H9 (cell line): ENCODE measurements at regions not wholly inside any gene's neighbourhood (a gene's known extent, or its start where the extent isn't known, plus 50 kb on each side); places are given as distances from the start of the nearest gene placed in this dataset.

ENCODE experiments used
- DNase-seq: peaks from one replicate; pipeline ENCODE4 v3.0.0-alpha.2; 2017
- H2AFZ ChIP-seq: one replicate; pipeline ENCODE4 v1.6.1; 2013; ENCODE audit warnings: mild to moderate bottlenecking, low read length, control low read depth, moderate library complexity
- H2AK5ac ChIP-seq: 2 replicates; pipeline ENCODE4 v1.6.1; 2013; ENCODE audit warnings: low read length, control low read depth, mixed read lengths; ENCODE audit not compliant: insufficient read length
- H2BK120ac ChIP-seq: one replicate; pipeline ENCODE4 v1.6.1; 2013; ENCODE audit warnings: low read depth, mild to moderate bottlenecking, low read length, control low read depth, inconsistent platforms; ENCODE audit not compliant: poor library complexity, severe bottlenecking
- H2BK12ac ChIP-seq: 2 replicates; pipeline ENCODE4 v1.6.1; 2013; ENCODE audit warnings: low read length, control low read depth, mixed read lengths, low read depth; ENCODE audit not compliant: insufficient read length
- H2BK15ac ChIP-seq: 2 replicates; pipeline ENCODE4 v1.6.1; 2013; ENCODE audit warnings: low read depth, low read length, control low read depth
- H2BK20ac ChIP-seq: one replicate; pipeline ENCODE4 v1.6.1; 2013; ENCODE audit warnings: low read depth, mild to moderate bottlenecking, low read length, control low read depth, inconsistent platforms; ENCODE audit not compliant: poor library complexity, severe bottlenecking
- H2BK5ac ChIP-seq: 2 replicates; pipeline ENCODE4 v1.6.1; 2013; ENCODE audit warnings: low read length, control low read depth, mixed read lengths; ENCODE audit not compliant: insufficient read length
- H3K14ac ChIP-seq: 2 replicates; pipeline ENCODE4 v1.6.1; 2013; ENCODE audit warnings: low read length, control low read depth; ENCODE audit not compliant: insufficient read depth
- H3K18ac ChIP-seq: 2 replicates; pipeline ENCODE4 v1.6.1; 2013; ENCODE audit warnings: low read depth, mild to moderate bottlenecking, mixed read lengths, low read length, control low read depth; ENCODE audit not compliant: insufficient read length
- H3K23ac ChIP-seq: 2 replicates; pipeline ENCODE4 v1.6.1; 2013; ENCODE audit warnings: low read length, control low read depth, mixed read lengths, low read depth; ENCODE audit not compliant: insufficient read length
- H3K23me2 ChIP-seq: 2 replicates; pipeline ENCODE4 v1.6.1; 2013; ENCODE audit warnings: low read depth, mild to moderate bottlenecking, mixed read lengths, low read length, control low read depth; ENCODE audit not compliant: insufficient read length, poor library complexity, severe bottlenecking
- H3K27ac ChIP-seq: 2 replicates; pipeline ENCODE4 v1.5.1; 2013; ENCODE audit warnings: low read length, control low read depth, mixed read lengths, low read depth; ENCODE audit not compliant: insufficient read length
- H3K27me3 ChIP-seq: 2 replicates; pipeline ENCODE4 v1.6.1; 2013; ENCODE audit warnings: low read length, control low read depth, inconsistent platforms; ENCODE audit not compliant: insufficient read depth
- H3K4ac ChIP-seq: 2 replicates; pipeline ENCODE4 v1.6.1; 2013; ENCODE audit warnings: low read depth, mild to moderate bottlenecking, control low read depth, inconsistent platforms, low read length, moderate library complexity
- H3K4me1 ChIP-seq: 2 replicates; pipeline ENCODE4 v1.6.1; 2013; ENCODE audit warnings: low read length, control low read depth, inconsistent platforms; ENCODE audit not compliant: insufficient read depth
- H3K4me2 ChIP-seq: 2 replicates; pipeline ENCODE4 v1.6.1; 2013; ENCODE audit warnings: low read length, control low read depth, mixed read lengths; ENCODE audit not compliant: insufficient read length, insufficient read depth
- H3K56ac ChIP-seq: 2 replicates; pipeline ENCODE4 v1.6.1; 2013; ENCODE audit warnings: low read depth, mild to moderate bottlenecking, mixed read lengths, low read length, control low read depth; ENCODE audit not compliant: insufficient read length
- H3K79me1 ChIP-seq: 2 replicates; pipeline ENCODE4 v1.6.1; 2013; ENCODE audit warnings: low read depth, mild to moderate bottlenecking, moderate library complexity, low read length, control low read depth, inconsistent platforms; ENCODE audit not compliant: insufficient read depth, poor library complexity, severe bottlenecking
- H3K79me2 ChIP-seq: 2 replicates; pipeline ENCODE4 v1.6.1; 2013; ENCODE audit warnings: low read length, control low read depth, inconsistent platforms; ENCODE audit not compliant: insufficient read depth
- H3K9ac ChIP-seq: 2 replicates; pipeline ENCODE4 v1.6.1; 2013; ENCODE audit warnings: low read length, control low read depth, mixed read lengths; ENCODE audit not compliant: insufficient read length; ENCODE audit errors: extremely low read depth
- H3K9me3 ChIP-seq: one replicate; pipeline ENCODE4 v1.6.1; 2013; ENCODE audit warnings: low read depth, low read length, inconsistent platforms; ENCODE audit not compliant: control insufficient read depth
- H3T11ph ChIP-seq: one replicate; pipeline ENCODE4 v1.6.1; 2013; ENCODE audit warnings: mild to moderate bottlenecking, low read length, control low read depth, inconsistent platforms
- H4K20me1 ChIP-seq: one replicate; pipeline ENCODE4 v1.6.1; 2013; ENCODE audit not compliant: control insufficient read depth, insufficient read length, insufficient read depth
- H4K5ac ChIP-seq: 2 replicates; pipeline ENCODE4 v1.6.1; 2013; ENCODE audit warnings: low read depth, mild to moderate bottlenecking, mixed read lengths, low read length, control low read depth; ENCODE audit not compliant: insufficient read length
- H4K8ac ChIP-seq: replicated peaks from 2 replicates; pipeline ENCODE4 v1.6.1; 2013; ENCODE audit warnings: low read length, control low read depth, mixed read lengths, low read depth; ENCODE audit not compliant: insufficient read length
- H4K91ac ChIP-seq: 2 replicates; pipeline ENCODE4 v1.6.1; 2013; ENCODE audit warnings: low read depth, mild to moderate bottlenecking, moderate library complexity, mixed read lengths, low read length, control low read depth; ENCODE audit not compliant: insufficient read length
- H3K27ac Mint-ChIP-seq, 3 experiments: 2 replicates in 2 of 3; 3 replicates in 1 of 3; pipeline ENCODE4 v1.8.0; 2020 to 2021; ENCODE audit warnings: mixed read lengths in 3 of 3, mild to moderate bottlenecking in 1 of 3, moderate library complexity in 1 of 3
- H3K27me3 Mint-ChIP-seq: 2 replicates; pipeline ENCODE4 v1.8.0; 2021; ENCODE audit warnings: low read depth, mild to moderate bottlenecking, moderate library complexity, mixed read lengths
- H3K36me3 Mint-ChIP-seq, 3 experiments: 2 replicates in 2 of 3; 3 replicates in 1 of 3; pipeline ENCODE4 v1.8.0; 2020 to 2021; ENCODE audit warnings: low read depth in 3 of 3, mixed read lengths in 3 of 3; ENCODE audit not compliant: insufficient read depth in 1 of 3
- H3K4me1 Mint-ChIP-seq, 2 experiments: 2 replicates each; pipeline ENCODE4 v1.8.0; 2020; ENCODE audit warnings: mixed read lengths in 2 of 2
- H3K4me3 Mint-ChIP-seq, 2 experiments: 2 replicates in 1 of 2; 3 replicates in 1 of 2; pipeline ENCODE4 v1.8.0; 2020 to 2021; ENCODE audit warnings: mild to moderate bottlenecking in 2 of 2, mixed read lengths in 2 of 2, moderate library complexity in 1 of 2
- H3K9me3 Mint-ChIP-seq, 2 experiments: 2 replicates in 1 of 2; 3 replicates in 1 of 2; pipeline ENCODE4 v1.8.0; 2020; ENCODE audit warnings: mild to moderate bottlenecking in 2 of 2, mixed read lengths in 2 of 2, moderate library complexity in 1 of 2
- TF ChIP-seq, protein P1 (sequence below): fragments of 200-600 bp; sonication (generic); conservative IDR thresholded peaks from 3 replicates; pipeline ENCODE4 v1.8.0; 2021; ENCODE audit warnings: antibody characterized with exemption, mild to moderate bottlenecking

DNA sequence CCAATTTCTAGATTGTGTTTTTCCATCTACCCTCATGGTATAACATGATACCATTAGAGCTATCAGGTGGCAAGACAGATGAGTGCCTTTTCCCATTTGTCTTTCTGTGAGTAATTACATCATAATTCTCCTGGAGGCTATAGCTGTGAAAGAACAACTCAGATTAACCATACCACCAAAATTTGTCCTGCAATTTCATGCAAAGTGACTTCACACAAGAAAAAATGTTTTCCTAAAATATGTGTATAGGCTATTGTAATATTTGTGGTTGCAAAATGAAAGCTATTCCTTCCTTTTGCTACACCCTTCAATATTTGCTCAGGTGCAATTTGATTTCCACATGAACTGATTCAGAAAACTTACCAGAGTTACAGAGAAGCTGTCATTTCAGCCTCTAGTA lies 547.7 kb upstream of the ID4 start:
- Histone ChIP-seq H3K4me2 (no peak overlapping the region), H4K5ac (no peak overlapping the region), H3K23me2 (no peaks in the 10 kb centered on the region), H4K91ac (no peak overlapping the region), H3K27me3 (no peaks in the 10 kb centered on the region), H3K23ac (no peak overlapping the region), H2BK15ac (no peak overlapping the region), H3K4ac (no peak overlapping the region), H4K20me1 (no peaks in the 10 kb centered on the region), H2AK5ac (no peak overlapping the region), H3K9me3 (no peaks in the 10 kb centered on the region), H2AFZ (no peak overlapping the region), H3K18ac (no peak overlapping the region), H2BK120ac (no peak overlapping the region), H3K79me2 (no peaks in the 10 kb centered on the region), H3K79me1 (no peaks in the 10 kb centered on the region), H3K14ac (no peak overlapping the region), H3K9ac (no peak overlapping the region), H3T11ph (no peak overlapping the region), H3K4me1 (no peaks in the 10 kb centered on the region), H3K56ac (no peak overlapping the region), H4K8ac (no peak overlapping the region), H2BK12ac (no peak overlapping the region), H2BK5ac (no peak overlapping the region), H3K27ac (no peak overlapping the region), H2BK20ac (no peak overlapping the region)
- H3K4me1 Mint-ChIP-seq, result no peaks in the 10 kb centered on the region
- H3K27me3 Mint-ChIP-seq, result no peaks in the 10 kb centered on the region
- H3K4me3 Mint-ChIP-seq, result no peak overlapping the region
- no peak overlapping the region for H3K27ac Mint-ChIP-seq
- no peak for DNase-seq
- no peaks in the 10 kb centered on the region for H3K36me3 Mint-ChIP-seq
- no peaks in the 10 kb centered on the region for H3K9me3 Mint-ChIP-seq
- TF ChIP-seq, protein P1, sequence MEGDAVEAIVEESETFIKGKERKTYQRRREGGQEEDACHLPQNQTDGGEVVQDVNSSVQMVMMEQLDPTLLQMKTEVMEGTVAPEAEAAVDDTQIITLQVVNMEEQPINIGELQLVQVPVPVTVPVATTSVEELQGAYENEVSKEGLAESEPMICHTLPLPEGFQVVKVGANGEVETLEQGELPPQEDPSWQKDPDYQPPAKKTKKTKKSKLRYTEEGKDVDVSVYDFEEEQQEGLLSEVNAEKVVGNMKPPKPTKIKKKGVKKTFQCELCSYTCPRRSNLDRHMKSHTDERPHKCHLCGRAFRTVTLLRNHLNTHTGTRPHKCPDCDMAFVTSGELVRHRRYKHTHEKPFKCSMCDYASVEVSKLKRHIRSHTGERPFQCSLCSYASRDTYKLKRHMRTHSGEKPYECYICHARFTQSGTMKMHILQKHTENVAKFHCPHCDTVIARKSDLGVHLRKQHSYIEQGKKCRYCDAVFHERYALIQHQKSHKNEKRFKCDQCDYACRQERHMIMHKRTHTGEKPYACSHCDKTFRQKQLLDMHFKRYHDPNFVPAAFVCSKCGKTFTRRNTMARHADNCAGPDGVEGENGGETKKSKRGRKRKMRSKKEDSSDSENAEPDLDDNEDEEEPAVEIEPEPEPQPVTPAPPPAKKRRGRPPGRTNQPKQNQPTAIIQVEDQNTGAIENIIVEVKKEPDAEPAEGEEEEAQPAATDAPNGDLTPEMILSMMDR, result no peak
